ENCODE measurements at regions not wholly inside any gene's neighbourhood (a gene's known extent, or its start where the extent isn't known, plus 50 kb on each side); places are given as distances from the start of the nearest gene placed in this dataset.
"Not testable (repeated sequence)": the region's sequence is repeated elsewhere in the genome, so short reads cannot be mapped to it uniquely, and the experiment has no call there.

GRCh38 chr21:41583274-41583790, 75.4 kb upstream of the TMPRSS2 start:
- FAIRE-seq = no peak

DNA sequence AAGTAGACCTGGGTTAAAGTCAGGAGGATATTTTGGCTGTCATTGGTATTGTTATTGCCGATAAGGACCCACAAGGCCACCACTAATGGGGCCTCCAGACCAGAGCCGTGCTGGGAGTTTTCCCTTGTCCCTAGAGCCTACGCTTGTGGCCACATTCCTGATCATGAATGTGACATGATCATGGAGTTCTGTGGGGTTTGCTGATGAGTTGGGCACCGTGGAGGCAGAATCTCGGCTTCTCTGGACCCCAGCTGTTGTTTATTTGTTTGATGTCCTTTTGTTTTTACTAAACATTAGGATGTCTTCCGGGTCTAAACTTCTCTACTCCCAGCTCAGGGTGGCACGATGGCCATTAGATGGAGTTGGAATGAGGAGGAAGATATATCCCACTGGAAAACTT, 74.9 kb upstream of the TMPRSS2 start:
- no peak for FAIRE-seq

DNA sequence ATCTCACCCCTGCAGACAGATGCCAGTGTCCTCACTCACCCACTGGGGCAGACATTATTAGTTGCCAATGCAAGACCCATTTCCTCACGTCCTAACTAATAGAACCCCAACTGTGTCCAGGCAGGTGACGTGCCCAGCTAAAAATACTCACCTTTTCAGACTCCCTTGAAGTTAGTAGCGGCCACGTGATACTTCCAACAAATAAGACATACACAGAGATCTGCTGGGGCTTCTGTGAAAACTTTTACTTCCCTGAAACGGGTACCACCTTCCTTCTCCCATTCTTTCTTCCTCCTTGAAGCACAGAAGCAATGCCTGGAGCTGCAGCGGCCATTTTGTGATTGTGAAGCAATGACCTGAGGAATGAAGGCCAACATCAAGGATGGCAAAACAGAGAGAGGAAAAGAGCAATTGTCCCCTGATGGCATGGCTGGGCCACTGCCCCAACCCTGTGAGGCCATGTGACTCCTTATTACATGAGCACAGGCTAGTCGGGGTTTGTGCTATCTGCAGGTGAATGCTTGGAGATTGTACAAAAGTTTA, 74.4 kb upstream of the TMPRSS2 start:
- FAIRE-seq = no peak

DNA sequence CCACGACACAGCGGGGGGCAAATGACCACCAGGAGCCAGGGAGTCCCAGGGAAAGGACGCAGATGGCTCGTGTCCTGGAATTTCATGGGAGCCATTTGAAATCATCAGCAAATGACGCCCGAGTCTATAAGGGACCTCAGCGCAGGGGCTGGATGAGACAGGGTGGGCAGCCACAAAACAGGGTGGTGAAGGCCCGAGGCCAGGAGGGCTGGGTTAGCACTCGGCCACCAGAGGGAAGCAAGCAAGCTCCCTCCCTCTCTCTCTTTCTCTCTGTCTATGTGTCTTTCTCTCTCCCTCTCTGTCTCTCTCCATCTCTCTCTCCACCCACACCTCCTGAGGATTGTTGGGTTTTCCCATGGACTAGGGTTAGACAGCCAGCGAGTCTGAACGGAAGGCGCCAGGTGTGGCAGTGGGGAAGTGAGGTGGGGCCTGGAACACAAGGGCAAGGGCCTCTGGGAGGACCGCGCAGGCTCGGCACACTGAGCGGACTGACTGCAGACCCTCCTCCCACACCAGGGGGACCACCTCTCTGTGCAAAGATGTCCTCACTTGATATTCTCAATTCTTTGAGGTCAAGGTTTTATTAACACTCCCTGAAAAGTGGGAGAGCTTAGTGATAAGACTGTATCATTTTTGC, 73.8 kb upstream of the TMPRSS2 start:
- FAIRE-seq = no peak

DNA sequence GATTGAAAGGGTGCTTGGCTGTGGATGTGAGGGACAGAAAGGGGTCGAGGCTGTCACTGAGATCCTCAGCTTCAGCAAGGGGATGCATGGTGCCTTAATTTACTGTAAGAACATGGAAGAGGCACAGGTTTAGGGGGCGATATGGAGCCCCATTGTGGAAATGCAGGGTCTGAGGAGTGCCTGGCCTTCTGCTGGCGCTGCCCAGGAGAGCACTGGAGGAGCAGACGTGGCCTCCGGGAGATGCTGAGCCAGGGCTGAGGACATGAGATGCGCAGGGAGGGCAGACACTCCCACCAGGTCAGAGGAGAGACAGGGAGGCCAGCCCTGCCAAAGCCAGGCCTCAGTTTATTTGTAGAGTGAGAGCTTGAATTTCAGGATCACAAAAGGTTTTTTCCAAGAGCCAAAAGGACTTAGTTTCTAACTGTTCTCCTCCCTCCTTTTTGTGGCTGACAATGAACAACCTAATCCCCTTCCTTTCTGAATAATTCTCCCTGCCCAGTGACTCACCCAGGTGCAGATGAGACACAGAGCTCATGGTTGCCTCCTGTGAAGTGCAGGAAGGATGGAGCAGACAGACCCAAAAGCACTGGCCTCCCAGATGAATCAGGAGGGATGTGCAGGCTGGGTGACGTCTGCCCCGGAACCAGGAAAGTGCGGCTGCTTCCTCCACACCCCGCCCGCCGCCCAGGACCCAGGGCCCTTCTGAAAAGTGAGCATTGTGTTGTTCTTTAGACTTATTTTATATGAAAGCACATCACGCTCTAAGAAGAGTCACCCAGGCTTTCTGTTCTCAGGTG, 73.0 kb upstream of the TMPRSS2 start:
- no peak for FAIRE-seq

- no peak for FAIRE-seq
Observed at GRCh38 chr21:41579692-41580091, 71.7 kb upstream of the TMPRSS2 start.

DNA sequence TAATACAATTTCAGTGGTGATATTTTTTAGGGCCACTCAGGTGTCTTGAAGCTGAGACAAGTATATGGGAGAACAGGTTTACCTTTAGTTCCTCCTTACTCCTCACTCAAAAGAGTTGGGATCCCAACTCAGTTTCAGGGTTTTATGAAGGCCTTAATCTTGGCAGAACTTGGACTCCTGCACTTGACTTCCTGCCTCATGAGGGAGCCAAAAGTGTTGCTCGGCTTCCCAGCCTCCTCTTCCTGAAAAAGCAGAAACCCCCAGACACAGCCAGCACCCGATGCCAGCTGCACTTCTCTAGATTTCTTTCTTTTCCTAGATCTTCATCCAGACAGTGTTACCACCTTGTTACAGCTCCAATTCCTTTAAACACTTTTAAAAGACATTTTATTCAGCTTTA, 70.8 kb upstream of the TMPRSS2 start:
- FAIRE-seq = no peak

GRCh38 chr21:41578083-41578482, 70.1 kb upstream of the TMPRSS2 start:
- FAIRE-seq = no peak

DNA sequence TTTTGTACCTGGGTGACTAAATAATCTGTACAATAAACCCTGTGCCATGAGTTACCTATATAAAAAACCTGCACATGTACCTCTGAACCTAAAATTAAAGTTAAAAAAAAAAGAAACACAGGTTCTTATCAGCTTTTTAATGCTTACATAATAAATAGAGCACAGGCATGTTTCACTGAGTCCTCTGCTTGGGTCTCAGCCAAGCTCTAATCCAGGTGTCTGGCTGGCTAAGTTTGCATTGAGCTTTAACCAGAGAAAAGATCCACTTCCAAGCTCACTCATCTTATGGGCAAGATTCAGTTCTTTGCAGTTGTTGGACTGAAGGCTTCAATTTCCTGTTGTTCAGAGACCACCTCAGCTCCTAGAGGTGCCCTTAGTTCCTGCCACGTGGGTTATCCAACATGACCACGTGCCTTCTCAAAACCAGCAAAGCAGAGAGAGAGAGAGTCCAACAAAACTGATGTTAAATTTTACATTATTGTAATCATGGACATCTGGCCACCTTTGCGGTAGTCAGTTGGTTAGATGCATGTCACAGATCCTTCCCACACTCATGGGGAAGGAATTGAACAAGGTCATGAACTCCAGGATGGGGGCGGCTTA, 68.2 kb upstream of the TMPRSS2 start:
- FAIRE-seq = no peak

DNA sequence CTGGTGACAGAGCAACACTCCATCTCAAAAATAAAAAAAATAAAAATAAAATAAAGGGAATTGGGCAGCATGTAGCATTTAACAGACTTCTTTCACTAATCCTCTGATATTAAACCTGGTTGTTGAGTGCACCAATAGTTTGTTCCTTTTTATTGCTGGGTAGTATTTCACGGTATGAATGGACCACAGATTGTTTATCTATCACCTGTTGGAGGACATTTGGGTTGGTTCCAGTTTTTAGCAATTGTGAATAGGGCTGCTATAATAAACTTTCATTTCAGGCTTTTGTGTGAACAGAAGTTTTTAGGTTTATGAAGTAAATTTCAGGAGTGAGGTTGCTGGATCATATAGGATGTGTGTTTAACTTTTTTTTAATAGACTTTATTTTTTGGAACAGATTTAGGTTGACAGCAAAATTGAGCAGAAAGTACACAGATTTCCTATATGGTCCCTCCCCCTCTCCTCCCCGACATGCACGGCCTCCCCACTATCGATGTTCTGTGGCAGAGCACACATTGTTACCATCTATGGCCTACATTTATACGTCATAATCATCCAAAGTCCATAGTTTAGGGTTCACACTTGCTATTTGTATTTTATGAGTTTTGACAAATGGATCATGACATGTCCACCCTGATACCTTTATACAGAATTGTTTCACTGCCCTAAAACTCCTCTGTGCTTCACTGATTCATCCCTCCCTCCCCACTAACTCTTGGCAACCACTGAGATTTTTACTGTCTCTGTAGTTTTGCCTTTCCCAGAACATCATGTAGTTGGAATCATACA, 66.1 kb upstream of the TMPRSS2 start:
- no peak for FAIRE-seq

DNA sequence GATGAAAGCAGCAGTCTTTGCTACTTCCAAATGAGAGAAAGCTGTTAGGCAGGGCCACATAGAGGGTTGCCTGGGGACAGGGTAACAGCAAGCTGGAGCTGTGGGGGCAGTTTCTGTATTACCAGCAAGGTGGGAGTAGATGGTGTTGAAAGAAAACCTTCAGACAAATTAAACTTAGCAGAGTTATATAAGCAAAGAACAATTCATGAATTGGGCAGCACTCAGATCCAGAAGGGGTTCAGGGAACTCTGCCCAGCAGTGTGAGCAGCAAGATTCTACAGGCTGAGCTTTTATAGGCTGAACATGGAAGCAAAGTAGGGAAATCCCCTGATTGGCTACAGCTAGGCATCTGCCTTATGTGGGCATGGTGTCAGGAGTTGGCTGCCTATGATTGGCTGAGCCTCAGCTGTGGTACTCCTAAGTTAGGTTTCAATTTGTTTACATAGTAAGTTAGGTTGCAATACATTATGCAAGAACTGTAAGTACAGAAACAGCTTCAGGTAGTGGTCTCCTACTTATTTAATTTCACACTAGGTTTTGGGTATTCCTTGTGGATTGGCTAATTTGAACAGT, 64.1 kb upstream of the TMPRSS2 start:
- FAIRE-seq = no peak

- no peak for FAIRE-seq
Observed at GRCh38 chr21:41570791-41571355, 62.9 kb upstream of the TMPRSS2 start.

DNA sequence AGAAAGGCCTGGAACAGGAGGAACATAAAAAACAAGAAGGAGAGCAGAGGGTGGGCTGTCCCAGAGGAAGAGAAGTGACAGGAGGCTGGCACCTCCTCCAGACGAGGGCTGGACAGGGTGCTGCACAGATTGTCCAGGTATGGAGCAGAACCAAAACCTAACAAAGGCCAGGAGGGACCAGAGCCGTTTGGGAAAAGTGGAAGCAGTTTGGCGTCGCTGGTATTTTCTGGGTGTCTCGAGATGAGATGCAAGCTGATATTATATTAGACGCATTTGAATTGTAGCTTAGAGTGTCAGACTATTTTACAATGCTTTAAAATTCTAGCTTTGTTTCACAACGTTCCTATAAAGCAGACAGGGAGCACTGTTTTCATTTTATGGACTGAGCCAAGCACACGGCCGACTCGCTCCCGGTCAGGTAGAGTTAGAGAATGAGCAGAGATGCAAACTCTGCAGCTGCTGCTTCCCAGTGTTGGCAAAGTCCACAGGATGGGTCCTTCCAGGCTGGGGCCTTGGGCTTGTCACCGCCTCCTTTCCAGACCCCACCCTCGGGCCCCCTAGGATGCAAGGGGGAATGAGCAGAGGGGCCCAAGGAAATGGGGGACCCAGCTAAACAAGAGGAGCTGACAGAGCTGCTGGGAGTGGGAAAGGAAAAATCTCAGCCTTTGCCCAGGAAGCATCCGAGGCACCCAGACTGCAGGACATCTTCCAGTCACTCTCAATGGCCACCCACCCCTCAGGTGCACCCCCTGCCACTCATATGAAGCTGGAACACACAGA, 60.8 kb upstream of the TMPRSS2 start:
- no peak for FAIRE-seq

GRCh38 chr21:41567901-41568510, 60.0 kb upstream of the TMPRSS2 start:
- no peak for FAIRE-seq

DNA sequence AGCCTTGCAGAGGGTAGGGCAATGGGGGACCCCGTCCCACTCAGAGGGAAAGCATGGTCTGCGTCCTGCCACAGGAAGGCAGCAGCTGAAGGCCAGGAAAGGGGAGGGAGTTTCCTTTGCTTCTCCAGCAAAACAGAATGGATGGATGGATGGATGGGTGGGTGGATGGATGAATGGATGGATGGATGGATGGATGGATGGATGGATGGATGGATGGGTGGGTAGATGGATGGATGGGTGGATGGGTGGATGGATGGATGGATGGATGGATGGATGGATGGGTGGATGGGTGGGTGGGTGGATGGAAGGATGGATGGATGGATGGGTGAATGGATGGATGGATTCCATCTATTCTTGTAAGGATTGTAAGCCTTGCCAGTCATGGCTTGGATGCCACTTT, 59.3 kb upstream of the TMPRSS2 start:
- FAIRE-seq = not testable (repeated sequence)

GRCh38 chr21:41566500-41567014, 58.6 kb upstream of the TMPRSS2 start:
- FAIRE-seq = no peak

DNA sequence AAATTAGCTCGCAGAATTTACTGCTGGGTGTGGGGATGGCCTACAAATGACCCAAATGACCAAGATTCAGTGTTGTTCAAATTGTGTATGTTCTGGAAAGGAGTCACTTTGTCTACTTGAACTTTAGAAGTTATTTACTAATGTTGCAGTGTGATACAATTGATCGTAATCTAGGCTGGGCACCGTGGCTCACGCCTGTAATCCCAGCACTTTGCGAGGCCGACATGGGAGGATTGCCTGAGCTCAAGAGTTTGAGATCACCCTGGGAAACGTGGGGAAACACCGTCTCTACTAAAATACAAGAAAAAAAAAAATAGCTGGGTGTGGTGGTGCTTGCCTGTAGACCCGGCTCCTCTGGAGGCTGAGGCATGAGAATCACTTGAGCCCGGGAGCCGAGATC, 57.6 kb upstream of the TMPRSS2 start:
- FAIRE-seq = no peak

GRCh38 chr21:41564871-41565274, 56.9 kb upstream of the TMPRSS2 start:
- FAIRE-seq = peak; percentile 83

GRCh38 chr21:41562101-41563000, 54.4 kb upstream of the TMPRSS2 start:
- FAIRE-seq = no peak

Measured in endometrium (tissue), 2 donors.